Skeletal muscle satellite cell (primary cell): ENCODE measurements at regions not wholly inside any gene's neighbourhood (a gene's known extent, or its start where the extent isn't known, plus 50 kb on each side); places are given as distances from the start of the nearest gene placed in this dataset.
A peak's percentile ranks its signal among the peaks of the same experiment; 100 is the strongest.
"Not testable (repeated sequence)": the region's sequence is repeated elsewhere in the genome, so short reads cannot be mapped to it uniquely, and the experiment has no call there.

Experiments used
- H3K27me3 ChIP-seq: 2 replicates; pipeline ENCODE4 v1.7.0; 2013; ENCODE audit warnings: low read length; ENCODE audit not compliant: control insufficient read depth, insufficient read depth
- H3K36me3 ChIP-seq: 2 replicates; pipeline ENCODE4 v1.7.0; 2013; ENCODE audit warnings: mild to moderate bottlenecking, control low read depth, low read length; ENCODE audit not compliant: insufficient read depth
- H3K4me1 ChIP-seq: 2 replicates; pipeline ENCODE4 v1.7.0; 2013; ENCODE audit warnings: low read length; ENCODE audit not compliant: control insufficient read depth, insufficient read depth
- H3K4me2 ChIP-seq: 2 replicates; pipeline ENCODE4 v1.7.0; 2013; ENCODE audit warnings: mild to moderate bottlenecking, low read length
- H3K4me3 ChIP-seq: 2 replicates; pipeline ENCODE4 v1.7.0; 2013; ENCODE audit warnings: low read length
- H3K9ac ChIP-seq: 2 replicates; pipeline ENCODE4 v1.7.0; 2013; ENCODE audit warnings: mild to moderate bottlenecking, low read depth, low read length, moderate library complexity
- H3K9me3 ChIP-seq: replicated peaks from 2 replicates; pipeline ENCODE4 v1.7.0; 2013; ENCODE audit warnings: mild to moderate bottlenecking, control low read depth, low read length

GRCh38 chr2:55783751-55784150, 90.1 kb upstream of the PNPT1 start:
- H3K4me1 ChIP-seq, result peaks cover 18% of the 10 kb centered on the region
- not testable (repeated sequence) for H3K4me2 ChIP-seq, H3K4me3 ChIP-seq, H3K36me3 ChIP-seq, H3K9me3 ChIP-seq, H3K27me3 ChIP-seq, H3K9ac ChIP-seq

GRCh38 chr2:55782528-55783173, 89.0 kb upstream of the PNPT1 start:
- Histone ChIP-seq H3K4me2 (no peak overlapping the region), H3K4me3 (no peak overlapping the region), H3K36me3 (no peaks in the 10 kb centered on the region), H3K9me3 (no peaks in the 10 kb centered on the region), H3K4me1 (peaks cover 18% of the 10 kb centered on the region), H3K27me3 (no peaks in the 10 kb centered on the region), H3K9ac (no peak overlapping the region)

GRCh38 chr2:55781542-55781941, 87.9 kb upstream of the PNPT1 start:
- Histone ChIP-seq H3K4me3 (no peak overlapping the region), H3K9ac (no peak overlapping the region), H3K4me2 (no peak overlapping the region), H3K9me3 (no peaks in the 10 kb centered on the region), H3K27me3 (no peaks in the 10 kb centered on the region), H3K36me3 (no peaks in the 10 kb centered on the region), H3K4me1 (peaks cover 18% of the 10 kb centered on the region)

- Histone ChIP-seq H3K9me3 (no peaks in the 10 kb centered on the region), H3K9ac (no peak overlapping the region), H3K4me1 (peaks cover 18% of the 10 kb centered on the region), H3K4me2 (no peak overlapping the region), H3K36me3 (no peaks in the 10 kb centered on the region), H3K27me3 (no peaks in the 10 kb centered on the region), H3K4me3 (no peak overlapping the region)
Observed at GRCh38 chr2:55780697-55781096, 87.1 kb upstream of the PNPT1 start.

- Histone ChIP-seq H3K4me1 (peaks cover 18% of the 10 kb centered on the region), H3K9ac (peak overlapping the region; percentile 37)
Observed at GRCh38 chr2:55779459-55780421, 86.1 kb upstream of the PNPT1 start.

GRCh38 chr2:55776966-55777365, 83.3 kb upstream of the PNPT1 start:
- Histone ChIP-seq H3K4me2 (no peak overlapping the region), H3K9ac (no peak overlapping the region), H3K4me1 (peaks cover 27% of the 10 kb centered on the region)

More at GRCh38 chr2:55779459-55780421, 86.1 kb upstream of the PNPT1 start:
- Histone ChIP-seq H3K4me3 (no peak overlapping the region), H3K9me3 (no peaks in the 10 kb centered on the region), H3K27me3 (no peaks in the 10 kb centered on the region), H3K4me2 (peak overlapping the region; percentile 41), H3K36me3 (no peaks in the 10 kb centered on the region)

GRCh38 chr2:55776479-55776878, 82.8 kb upstream of the PNPT1 start:
- H3K4me1 ChIP-seq, result peaks cover 28% of the 10 kb centered on the region
- no peaks in the 10 kb centered on the region for H3K36me3 ChIP-seq
- no peaks in the 10 kb centered on the region for H3K27me3 ChIP-seq
- H3K9me3 ChIP-seq, result no peaks in the 10 kb centered on the region
- no peak overlapping the region for H3K4me2 ChIP-seq
- H3K4me3 ChIP-seq, result no peak overlapping the region
- H3K9ac ChIP-seq, result no peak overlapping the region

More at GRCh38 chr2:55776966-55777365, 83.3 kb upstream of the PNPT1 start:
- no peaks in the 10 kb centered on the region for H3K9me3 ChIP-seq
- H3K27me3 ChIP-seq, result no peaks in the 10 kb centered on the region
- no peak overlapping the region for H3K4me3 ChIP-seq
- no peaks in the 10 kb centered on the region for H3K36me3 ChIP-seq

GRCh38 chr2:55775828-55776227, 82.2 kb upstream of the PNPT1 start:
- H3K27me3 ChIP-seq, result no peaks in the 10 kb centered on the region
- no peak overlapping the region for H3K4me2 ChIP-seq
- no peak overlapping the region for H3K9ac ChIP-seq
- H3K4me1 ChIP-seq, result peaks cover 28% of the 10 kb centered on the region
- H3K9me3 ChIP-seq, result no peaks in the 10 kb centered on the region
- no peaks in the 10 kb centered on the region for H3K36me3 ChIP-seq
- H3K4me3 ChIP-seq, result no peak overlapping the region

GRCh38 chr2:55773651-55774050, 80.0 kb upstream of the PNPT1 start:
- not testable (repeated sequence) for H3K9ac ChIP-seq, H3K4me2 ChIP-seq, H3K36me3 ChIP-seq, H3K4me1 ChIP-seq, H3K27me3 ChIP-seq, H3K4me3 ChIP-seq, H3K9me3 ChIP-seq

- H3K9me3 ChIP-seq, result no peaks in the 10 kb centered on the region
- H3K36me3 ChIP-seq, result no peaks in the 10 kb centered on the region
- H3K27me3 ChIP-seq, result no peaks in the 10 kb centered on the region
- peak overlapping the region; percentile 38 for H3K9ac ChIP-seq
- peaks cover 10% of the 10 kb centered on the region for H3K4me1 ChIP-seq
- H3K4me2 ChIP-seq, result no peak overlapping the region
- H3K4me3 ChIP-seq, result no peak overlapping the region
Observed at GRCh38 chr2:55772109-55772980, 78.7 kb upstream of the PNPT1 start.

- Histone ChIP-seq H3K4me3 (no peak overlapping the region), H3K4me2 (no peak overlapping the region), H3K4me1 (peaks cover 10% of the 10 kb centered on the region), H3K9me3 (no peaks in the 10 kb centered on the region), H3K27me3 (no peaks in the 10 kb centered on the region), H3K36me3 (no peaks in the 10 kb centered on the region), H3K9ac (peak overlapping the region; percentile 38)
Observed at GRCh38 chr2:55771612-55772011, 78.0 kb upstream of the PNPT1 start.
